ENCODE measurements at regions not wholly inside any gene's neighbourhood (a gene's known extent, or its start where the extent isn't known, plus 50 kb on each side); places are given as distances from the start of the nearest gene placed in this dataset.

DNA sequence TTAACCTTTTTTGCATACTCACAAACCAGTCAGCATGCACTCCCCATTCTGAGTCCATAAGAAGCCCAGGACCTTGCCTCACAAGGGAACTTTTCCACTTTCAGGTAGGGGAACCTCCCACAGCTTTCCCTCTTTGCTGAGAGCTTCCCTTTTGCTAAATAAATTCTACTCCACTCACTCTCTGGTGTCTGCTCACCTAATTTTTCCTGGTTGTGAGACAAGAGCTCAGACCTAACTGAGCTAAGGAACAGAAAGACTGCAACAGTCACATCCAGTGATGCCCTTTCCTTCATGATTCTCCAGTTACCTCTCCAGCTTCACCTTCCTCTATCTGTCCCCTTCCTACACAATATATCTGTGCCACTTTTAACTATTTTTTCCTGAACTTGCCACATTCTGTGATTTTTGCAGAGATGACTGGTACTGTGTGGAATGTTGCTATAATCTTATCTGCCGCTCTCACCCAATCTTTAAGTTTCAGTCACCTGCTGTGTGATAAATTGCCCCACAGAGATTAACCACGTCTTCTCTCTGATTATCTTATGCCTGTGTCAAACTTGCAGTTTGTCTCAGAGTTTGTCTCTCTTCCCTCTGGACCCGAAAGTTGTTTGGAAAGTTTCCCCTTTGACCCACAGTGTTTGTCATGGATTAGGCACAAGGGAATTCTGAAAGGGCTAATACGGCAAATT, 737.1 kb upstream of the FLRT2 start:
- DNase-seq, result no peak

DNA sequence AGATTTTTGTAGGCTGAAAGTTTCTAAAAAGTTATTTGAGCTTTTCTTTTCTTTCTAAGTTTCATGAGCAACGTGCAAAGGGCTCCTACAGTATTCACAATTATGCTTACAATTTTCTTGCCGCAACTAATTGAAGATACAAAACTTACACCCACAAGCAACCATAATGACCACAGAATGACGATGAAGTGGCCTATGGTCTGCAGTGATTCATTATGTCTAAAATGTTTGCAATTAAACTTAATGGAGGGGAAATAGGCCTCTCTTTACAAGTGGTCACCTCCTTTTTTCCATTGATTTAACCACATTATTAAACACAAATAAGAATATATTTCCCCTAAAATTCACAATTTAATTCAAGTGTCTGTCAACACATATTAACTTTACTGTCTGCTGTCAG, 732.6 kb upstream of the FLRT2 start:
- no peak for DNase-seq

DNA sequence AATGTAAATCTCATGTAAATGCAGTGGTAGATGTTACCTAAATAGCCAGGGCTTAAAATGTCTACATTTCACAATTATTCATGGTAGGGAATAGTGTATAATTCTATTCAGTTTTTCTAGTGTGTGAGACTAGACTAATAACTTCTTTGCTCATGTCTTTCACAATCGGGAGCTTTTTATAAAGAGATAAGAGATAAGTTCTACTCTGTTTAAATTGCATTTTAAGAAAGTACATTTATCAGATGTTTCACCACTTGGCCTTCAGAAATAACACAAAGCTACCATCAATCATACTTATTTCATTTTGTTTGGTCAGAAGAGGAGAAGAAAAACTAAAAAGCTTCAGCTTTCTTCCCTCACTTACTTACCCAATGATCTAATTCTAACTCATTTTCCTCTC, 725.5 kb upstream of the FLRT2 start:
- no peak for DNase-seq

DNA sequence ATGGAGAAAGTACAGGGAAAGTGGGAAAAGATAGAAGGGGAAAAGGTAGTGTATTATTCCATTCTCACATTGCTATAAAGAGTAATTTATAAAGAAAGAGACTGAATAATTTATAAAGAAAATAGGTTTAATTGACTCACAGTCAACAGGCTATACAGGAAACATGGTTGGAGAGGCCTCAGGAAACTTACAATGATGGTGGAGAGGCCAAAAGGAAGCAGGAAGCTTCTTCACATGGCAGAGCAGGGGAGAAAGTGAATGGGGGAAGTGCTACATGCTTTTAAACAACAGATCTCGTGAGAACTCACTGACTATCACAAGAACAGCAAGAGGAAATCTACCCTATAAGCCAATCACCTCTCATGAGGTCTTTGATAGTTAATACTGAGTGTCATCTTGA, 725.0 kb upstream of the FLRT2 start:
- no peak for DNase-seq

DNA sequence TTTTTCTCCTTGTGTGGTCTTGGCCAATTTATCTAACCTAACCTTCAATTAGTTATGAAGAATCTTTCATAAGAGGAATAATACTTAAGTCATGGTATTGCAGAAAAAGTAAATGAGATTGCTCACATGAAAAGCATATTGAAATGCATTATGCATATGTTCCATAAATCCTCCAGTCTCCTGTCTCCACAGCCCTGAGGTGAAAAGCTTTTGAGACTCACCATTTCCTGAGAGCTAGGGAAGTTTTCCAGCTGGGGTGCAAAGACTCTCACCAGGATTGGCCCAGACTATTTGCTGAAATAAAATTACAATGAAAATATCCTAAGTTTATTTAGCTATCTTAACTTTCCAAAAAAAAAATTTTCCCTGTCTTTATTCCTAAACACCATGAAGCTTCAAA, 723.8 kb upstream of the FLRT2 start:
- DNase-seq, result no peak

DNA sequence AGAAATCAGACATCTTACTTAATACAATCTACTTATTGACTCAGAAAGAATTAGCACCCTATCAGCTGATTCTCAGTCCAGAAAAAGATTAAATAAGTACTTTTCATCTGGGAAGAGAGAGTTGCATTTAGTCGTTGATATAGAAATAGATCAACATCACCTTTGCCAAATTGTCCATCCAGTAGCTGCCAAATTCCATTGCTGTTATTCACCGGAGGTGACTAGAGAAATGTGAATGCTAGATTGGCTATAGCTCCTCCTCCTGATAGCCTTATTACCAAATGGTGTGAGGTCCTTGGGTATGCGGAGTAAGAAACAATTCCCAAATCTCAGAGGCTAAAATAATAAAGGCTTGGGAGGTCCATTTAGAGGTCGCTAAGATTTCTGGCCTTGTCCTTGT, 723.3 kb upstream of the FLRT2 start:
- DNase-seq, result no peak

GRCh38 chr14:84807673-84808072, 722.3 kb upstream of the FLRT2 start:
- DNase-seq, result no peak

GRCh38 chr14:84809158-84809557, 720.8 kb upstream of the FLRT2 start:
- DNase-seq, result no peak

DNA sequence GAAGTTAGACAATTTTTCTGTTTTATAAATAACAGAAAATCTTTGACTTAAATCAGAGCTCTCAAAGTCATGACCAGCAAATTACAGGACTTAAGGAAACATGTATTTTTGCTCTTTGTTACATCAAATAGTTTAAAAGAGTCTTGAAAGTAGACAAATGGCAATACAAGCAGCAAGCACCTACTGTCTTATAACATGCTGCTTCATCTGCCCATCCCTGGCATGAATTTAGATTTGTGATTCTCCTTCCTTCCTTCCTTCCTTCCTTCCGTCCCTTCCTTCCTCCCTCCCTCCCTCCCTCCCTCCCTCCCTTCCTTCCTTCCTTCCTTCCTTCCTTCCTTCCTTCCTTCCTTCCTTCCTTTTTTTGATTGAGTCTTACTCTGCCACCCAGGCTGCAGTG, 715.6 kb upstream of the FLRT2 start:
- DNase-seq, result no peak

DNA sequence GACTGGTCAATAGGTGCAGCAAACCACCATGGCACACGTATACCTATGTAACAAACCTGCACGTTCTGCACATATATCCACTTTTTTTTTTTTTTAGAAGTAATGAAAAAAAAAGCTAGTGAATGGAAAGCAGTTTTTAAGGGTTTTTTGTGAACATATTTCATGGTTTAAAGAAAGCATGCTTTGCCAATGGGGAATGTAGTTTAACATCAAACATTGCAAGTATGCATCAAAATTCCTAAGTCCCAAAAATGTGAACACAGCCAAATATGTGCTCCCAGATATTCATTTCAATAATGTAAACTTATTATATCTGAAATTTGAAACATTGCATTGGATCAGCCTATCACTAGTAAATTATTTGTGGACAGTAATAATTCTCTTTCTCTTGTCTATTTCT, 710.4 kb upstream of the FLRT2 start:
- no peak for DNase-seq

- DNase-seq, result no peak
These were observed 704.3 kb upstream of the FLRT2 start for GRCh38 chr14:84825481-84826251.

DNA sequence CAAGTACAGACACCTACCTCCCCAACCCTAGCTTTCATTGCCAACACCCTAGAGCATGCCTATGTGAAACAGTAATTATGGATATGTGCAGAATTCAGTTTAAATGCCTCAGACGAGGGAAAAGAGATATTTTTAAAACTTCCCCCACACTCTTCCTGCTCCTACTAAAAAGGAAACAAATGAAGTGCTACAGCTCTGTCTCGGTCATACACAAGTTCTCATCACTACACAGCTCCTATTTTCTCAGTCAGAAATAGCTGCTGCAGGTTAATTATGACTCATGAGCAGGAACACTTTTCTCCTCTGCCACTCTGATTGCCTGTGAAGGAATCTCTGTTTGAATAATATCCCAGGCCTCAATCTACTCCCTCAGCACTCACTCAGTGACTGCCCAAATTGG, 703.6 kb upstream of the FLRT2 start:
- DNase-seq, result no peak

DNA sequence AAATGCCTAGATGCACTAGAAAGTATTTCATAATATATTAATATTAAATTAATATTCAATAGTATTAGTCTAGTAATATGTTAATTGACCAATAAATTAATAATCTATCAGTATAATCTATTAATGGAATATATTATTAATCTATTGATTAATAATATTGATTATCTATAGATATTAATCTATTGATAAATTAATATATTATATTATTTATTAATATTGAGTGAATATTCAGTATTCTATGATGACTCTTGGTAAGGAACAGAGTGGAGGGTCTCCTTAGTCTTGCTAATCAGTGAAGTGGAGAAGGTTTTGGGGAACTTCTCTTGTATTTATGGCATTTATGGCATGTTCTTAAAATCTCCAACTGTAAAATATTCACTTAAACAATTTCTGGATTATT, 679.3 kb upstream of the FLRT2 start:
- no peak for DNase-seq

DNA sequence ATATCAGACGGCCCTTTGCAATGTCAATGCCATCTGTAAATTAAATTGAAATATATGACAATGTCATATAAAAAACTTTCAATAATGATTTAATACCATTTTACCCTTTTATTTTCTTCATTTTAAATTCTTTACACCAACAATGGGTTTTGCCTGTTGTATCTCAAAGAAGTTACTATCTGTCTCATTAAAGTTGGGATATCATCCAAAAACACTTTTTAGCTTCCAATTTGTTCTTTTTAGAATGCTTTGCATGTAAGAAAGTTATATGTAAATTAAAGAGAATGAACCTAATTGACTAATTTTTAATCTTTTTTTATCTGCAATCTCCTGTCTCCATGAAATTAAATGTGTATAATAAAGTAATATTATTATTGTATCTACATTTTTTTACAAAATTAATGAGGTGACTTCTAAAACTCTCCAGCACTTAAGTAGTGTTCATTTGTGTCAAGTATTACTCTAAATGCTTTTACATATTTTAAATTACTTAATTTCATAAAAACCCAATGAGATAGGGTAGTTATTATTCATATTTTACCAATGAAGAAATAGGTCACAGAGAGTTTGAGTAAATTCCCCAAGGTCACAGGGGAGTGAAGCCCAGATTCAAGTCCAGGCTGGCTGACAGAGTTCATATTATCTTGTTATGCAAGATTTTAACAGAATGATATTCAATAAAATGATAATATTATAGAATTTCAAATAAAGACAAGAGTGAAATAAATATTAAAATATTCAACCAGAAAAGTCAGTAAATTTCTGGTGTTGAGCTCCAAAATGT, 673.0 kb upstream of the FLRT2 start:
- DNase-seq, result no peak

- no peak for DNase-seq
These were observed 672.4 kb upstream of the FLRT2 start for GRCh38 chr14:84857571-84857970.

DNA sequence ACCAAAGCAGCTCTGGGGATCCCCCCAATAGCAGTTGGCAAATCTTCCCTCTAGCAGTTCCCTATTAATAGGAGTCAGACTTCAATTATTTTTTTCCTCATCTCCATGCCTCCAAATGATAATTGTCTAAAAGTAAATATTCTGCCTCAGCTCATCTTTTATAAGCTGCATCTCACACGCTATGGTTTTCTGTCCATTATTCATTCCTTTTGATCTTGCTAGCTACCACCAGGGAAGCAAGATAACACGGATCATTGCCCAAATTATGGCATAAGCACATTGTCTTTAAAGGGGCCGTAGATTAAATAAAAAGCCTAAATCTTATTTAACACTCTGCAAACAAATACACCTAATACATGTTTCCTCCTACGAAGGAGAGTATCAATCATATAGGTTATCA, 670.8 kb upstream of the FLRT2 start:
- DNase-seq, result no peak

DNA sequence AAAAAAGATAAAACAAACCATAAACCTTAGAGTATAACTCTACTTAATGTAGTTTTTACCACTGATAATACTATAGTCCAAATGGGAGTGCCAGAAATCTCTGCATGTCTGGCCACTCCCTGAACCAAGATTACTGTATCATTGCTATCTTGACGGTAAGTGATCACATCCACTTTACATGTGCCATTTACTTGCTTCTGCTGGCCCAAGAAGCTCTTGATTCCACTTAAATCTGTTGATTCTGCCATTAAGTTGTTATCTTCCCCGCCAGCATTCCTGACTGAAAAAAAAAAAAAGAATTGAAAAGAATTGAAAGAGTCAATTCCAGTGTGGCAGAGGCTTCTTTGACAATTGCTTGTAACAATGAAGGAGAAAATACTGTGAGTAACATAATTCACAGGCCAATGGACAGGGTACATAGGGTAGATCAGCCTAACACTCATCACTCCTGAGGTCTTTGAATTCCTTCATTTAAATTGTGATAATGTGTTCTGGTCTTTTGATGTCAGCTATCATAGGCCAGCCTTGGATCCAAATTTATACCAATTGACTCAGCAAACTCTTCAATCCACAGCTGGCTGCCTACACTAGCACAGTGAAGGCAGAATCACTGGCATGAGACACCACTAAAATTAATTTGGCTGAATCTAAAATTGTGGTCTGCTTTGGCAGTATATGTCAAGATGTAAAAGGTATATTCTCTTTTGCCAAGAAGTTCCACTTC, 665.2 kb upstream of the FLRT2 start:
- no peak for DNase-seq

- DNase-seq, result no peak
These were observed 658.2 kb upstream of the FLRT2 start for GRCh38 chr14:84871734-84872133.

- DNase-seq, result no peak
These were observed 655.5 kb upstream of the FLRT2 start for GRCh38 chr14:84874436-84874835.

GRCh38 chr14:84877061-84877460, 652.9 kb upstream of the FLRT2 start:
- no peak for DNase-seq

DNA sequence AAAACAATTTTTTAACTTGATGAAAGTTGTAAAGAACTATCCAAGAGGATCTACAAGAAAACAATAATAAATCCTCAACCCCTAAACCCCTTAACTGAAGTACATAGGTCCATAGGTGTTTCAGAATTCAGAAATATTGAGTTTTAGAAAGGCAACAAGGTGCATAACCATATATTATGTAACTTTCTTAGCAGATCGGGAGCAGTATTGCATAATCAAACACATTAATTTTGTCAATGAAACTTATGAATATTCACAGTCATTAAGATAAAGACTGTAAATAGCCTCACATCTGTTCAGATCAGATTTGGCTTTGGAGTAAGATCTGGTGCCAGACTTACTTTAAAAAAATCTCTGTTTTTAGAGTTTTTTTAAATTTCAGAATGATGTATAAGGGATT, 647.1 kb upstream of the FLRT2 start:
- no peak for DNase-seq

DNA sequence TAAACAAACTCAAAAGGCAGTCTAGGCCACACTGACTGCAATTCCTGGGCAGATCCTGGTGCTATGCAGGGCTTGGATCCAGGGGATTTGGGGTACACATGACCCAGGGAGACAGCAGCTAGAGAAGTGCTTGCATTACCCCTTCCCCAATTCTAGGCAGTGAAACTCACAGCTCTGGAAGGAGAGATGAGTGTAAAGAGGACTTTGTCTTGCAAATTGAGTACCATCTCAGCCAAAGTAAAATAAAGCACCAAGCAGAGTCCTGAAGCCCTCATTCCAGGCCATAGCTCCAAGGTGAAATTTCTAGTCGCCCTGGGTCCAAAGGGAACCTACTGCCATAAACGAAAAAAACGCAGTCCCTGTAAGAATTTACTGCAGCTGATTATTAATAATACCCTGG, 644.9 kb upstream of the FLRT2 start:
- DNase-seq, result no peak

DNA sequence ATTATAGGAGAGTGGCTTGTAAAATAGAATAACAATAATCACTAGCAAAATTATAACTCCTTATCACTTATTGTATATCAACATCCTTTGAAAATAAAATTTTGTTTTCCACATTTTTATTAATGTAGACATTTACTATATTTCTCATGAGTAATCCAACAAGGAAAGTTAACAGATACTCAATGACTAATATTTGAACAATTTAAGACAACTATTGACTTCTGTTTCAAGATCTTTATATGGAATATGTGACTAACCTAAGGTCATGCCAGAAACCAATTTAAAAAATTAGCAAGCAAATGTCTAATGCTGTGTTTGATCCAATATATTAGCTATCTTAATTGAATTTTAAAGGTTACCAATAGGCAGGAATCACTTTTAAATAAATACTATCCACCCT, 638.5 kb upstream of the FLRT2 start:
- DNase-seq, result no peak
